Natural killer cell treated with Interleukin-12 subunit alpha and Interleukin-12 subunit beta and Interleukin-15 and Interleukin-18, amount 100 ng/mL, for 72 hours (primary cell): ENCODE measurements at regions not wholly inside any gene's neighbourhood (a gene's known extent, or its start where the extent isn't known, plus 50 kb on each side); places are given as distances from the start of the nearest gene placed in this dataset.

Experiments used
- ATAC-seq, 2 donors: fragments of 150-1000 bp; cut with Tn5 transposase in 1 of 2; sonication (Bioruptor Pico), chemical (Tn5 transposase) in 1 of 2; 2 replicates each; pipeline ENCODE4 v1.10.0; 2021
- DNase-seq: peaks from one replicate; pipeline ENCODE4 v3.0.0; 2022; ENCODE audit warnings: low spot score
- H3K27ac Mint-ChIP-seq, 2 donors: 1 replicate in 1 of 2; 2 replicates in 1 of 2; pipeline ENCODE4 v1.8.0; 2022; ENCODE audit warnings: mixed read lengths in 2 of 2, mild to moderate bottlenecking in 1 of 2, moderate library complexity in 1 of 2
- H3K27me3 Mint-ChIP-seq, 2 donors: 1 replicate in 1 of 2; 2 replicates in 1 of 2; pipeline ENCODE4 v1.8.0; 2022; ENCODE audit warnings: mixed read lengths in 2 of 2
- H3K36me3 Mint-ChIP-seq: one replicate; pipeline ENCODE4 v1.8.0; 2022; ENCODE audit warnings: mixed read lengths
- H3K4me1 Mint-ChIP-seq, 2 donors: 1 replicate in 1 of 2; 2 replicates in 1 of 2; pipeline ENCODE4 v1.8.0; 2022; ENCODE audit warnings: low read depth in 2 of 2, mixed read lengths in 2 of 2, mild to moderate bottlenecking in 1 of 2
- H3K4me3 Mint-ChIP-seq: one replicate; pipeline ENCODE4 v1.8.0; 2022; ENCODE audit warnings: mixed read lengths
- H3K9me3 Mint-ChIP-seq: 2 replicates; pipeline ENCODE4 v1.8.0; 2022; ENCODE audit warnings: mixed read lengths

DNA sequence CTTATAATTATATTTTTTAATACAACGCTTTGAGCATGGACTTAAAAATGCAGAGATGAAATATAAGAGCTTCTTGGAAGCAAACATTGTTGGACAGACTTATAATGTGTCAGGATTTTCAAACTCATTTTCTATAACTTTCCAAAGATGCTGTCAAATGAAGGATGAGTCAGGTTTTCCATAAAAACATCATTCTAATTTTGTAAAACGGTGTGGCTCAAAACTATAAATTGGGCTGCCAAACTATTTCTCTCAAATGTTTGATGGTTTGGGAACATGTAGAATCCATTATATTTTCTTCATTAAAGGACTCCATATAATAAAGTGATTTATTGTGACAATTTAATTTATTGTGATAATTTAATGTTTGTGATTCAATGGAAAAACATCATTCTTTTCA lies 511.2 kb downstream of the USP25 start:
- Mint-ChIP-seq H3K4me1 (no peaks in the 10 kb centered on the region), H3K4me3 (no peak overlapping the region), H3K27me3 (no peaks in the 10 kb centered on the region), H3K9me3 (no peaks in the 10 kb centered on the region), H3K27ac (no peak overlapping the region), H3K36me3 (no peaks in the 10 kb centered on the region)
- ATAC-seq, result no peak
- DNase-seq, result no peak

- Mint-ChIP-seq H3K4me3 (no peak overlapping the region), H3K27ac (no peak overlapping the region), H3K36me3 (no peaks in the 10 kb centered on the region), H3K4me1 (no peaks in the 10 kb centered on the region), H3K9me3 (no peaks in the 10 kb centered on the region), H3K27me3 (no peaks in the 10 kb centered on the region)
- DNase-seq (no peak), ATAC-seq (no peak)
These were observed 511.7 kb downstream of the USP25 start for GRCh38 chr21:16241479-16241963.

GRCh38 chr21:16243396-16243795 lies 513.6 kb downstream of the USP25 start:
- Mint-ChIP-seq H3K27ac (no peak overlapping the region), H3K36me3 (no peaks in the 10 kb centered on the region), H3K4me1 (no peaks in the 10 kb centered on the region), H3K9me3 (no peaks in the 10 kb centered on the region), H3K27me3 (no peaks in the 10 kb centered on the region), H3K4me3 (no peak overlapping the region)
- ATAC-seq (no peak), DNase-seq (no peak)

GRCh38 chr21:16248705-16249104 lies 518.9 kb downstream of the USP25 start:
- Mint-ChIP-seq H3K4me1 (no peaks in the 10 kb centered on the region), H3K4me3 (no peak overlapping the region), H3K9me3 (peaks cover 3% of the 10 kb centered on the region), H3K36me3 (no peaks in the 10 kb centered on the region), H3K27ac (no peak overlapping the region), H3K27me3 (no peaks in the 10 kb centered on the region)
- DNase-seq (no peak), ATAC-seq (no peak)

DNA sequence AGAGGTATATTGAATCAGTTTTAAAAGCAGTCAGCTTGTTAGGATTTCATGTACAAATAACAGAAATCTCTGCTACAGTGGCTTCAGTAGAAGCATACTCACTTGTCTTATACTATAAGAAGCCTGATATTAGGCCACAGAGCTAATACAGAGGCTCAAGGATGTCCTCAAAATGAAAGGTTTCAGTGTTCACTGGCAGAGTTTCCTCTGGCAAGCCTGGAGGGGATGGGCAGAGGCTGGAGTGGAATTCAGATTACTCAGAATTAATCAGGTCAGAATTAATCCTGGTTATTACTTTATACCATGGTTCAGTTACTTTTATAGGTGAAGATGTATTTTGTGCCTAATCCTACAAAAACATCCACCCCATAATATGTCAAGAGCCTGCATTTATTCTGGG lies 520.5 kb downstream of the USP25 start:
- DNase-seq, result no peak
- Mint-ChIP-seq H3K27ac (no peak overlapping the region), H3K36me3 (no peaks in the 10 kb centered on the region)

DNA sequence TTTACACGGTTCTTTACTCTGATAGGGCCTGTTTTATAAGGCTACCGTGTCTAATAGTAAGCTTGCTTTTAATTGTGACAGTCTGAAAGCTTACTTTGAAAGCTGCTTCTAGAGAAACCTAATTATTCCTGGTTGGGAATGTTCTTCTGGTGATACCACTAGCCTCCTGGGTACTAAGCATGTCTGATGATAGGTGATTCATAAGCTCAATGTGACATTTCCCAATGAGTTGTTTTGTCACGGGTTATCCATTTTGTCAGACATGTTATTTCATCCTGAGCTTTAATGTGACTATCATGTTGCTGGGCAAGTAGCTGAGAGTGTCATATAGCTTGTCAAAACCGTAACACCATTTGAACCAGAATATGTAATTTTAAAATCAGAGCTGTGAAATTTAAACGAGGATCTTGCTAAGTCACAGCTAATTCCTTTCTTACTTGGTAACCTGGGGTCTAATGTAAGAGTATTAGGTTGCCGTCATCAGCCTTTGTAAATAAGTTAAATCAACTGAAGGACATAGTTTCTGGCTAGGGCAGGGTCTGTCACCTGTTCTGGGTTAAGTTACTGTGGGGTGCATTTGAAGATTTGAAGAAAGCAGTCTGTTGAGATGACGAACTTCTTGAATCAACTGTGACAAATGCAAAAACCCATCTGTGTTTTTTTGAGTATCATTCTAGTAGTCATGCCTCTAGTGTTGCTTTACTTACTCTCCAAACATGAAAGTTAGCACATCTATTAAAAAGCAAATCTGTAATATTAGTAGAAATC lies 529.2 kb downstream of the USP25 start:
- DNase-seq, result no peak
- peaks cover 2% of the 10 kb centered on the region for H3K9me3 Mint-ChIP-seq
- no peak for ATAC-seq
- H3K4me1 Mint-ChIP-seq, result no peaks in the 10 kb centered on the region
- no peak overlapping the region for H3K27ac Mint-ChIP-seq
- no peaks in the 10 kb centered on the region for H3K27me3 Mint-ChIP-seq
- no peaks in the 10 kb centered on the region for H3K36me3 Mint-ChIP-seq
- no peak overlapping the region for H3K4me3 Mint-ChIP-seq

More for the DNA sequence above, 520.5 kb downstream of the USP25 start:
- ATAC-seq, result no peak
- no peaks in the 10 kb centered on the region for H3K27me3 Mint-ChIP-seq
- H3K4me1 Mint-ChIP-seq, result no peaks in the 10 kb centered on the region
- no peak overlapping the region for H3K4me3 Mint-ChIP-seq
- peaks cover 3% of the 10 kb centered on the region for H3K9me3 Mint-ChIP-seq

GRCh38 chr21:16262091-16262490 lies 532.3 kb downstream of the USP25 start:
- H3K4me3 Mint-ChIP-seq, result no peak overlapping the region
- ATAC-seq, result no peak

GRCh38 chr21:16264319-16264718 lies 534.5 kb downstream of the USP25 start:
- Mint-ChIP-seq H3K27ac (no peak overlapping the region), H3K4me3 (no peak overlapping the region), H3K36me3 (no peaks in the 10 kb centered on the region), H3K4me1 (no peaks in the 10 kb centered on the region), H3K27me3 (no peaks in the 10 kb centered on the region), H3K9me3 (no peaks in the 10 kb centered on the region)
- DNase-seq (no peak), ATAC-seq (no peak)

More at GRCh38 chr21:16262091-16262490, 532.3 kb downstream of the USP25 start:
- Mint-ChIP-seq H3K36me3 (no peaks in the 10 kb centered on the region), H3K27me3 (no peaks in the 10 kb centered on the region), H3K9me3 (no peaks in the 10 kb centered on the region), H3K4me1 (no peaks in the 10 kb centered on the region), H3K27ac (no peak overlapping the region)
- no peak for DNase-seq

DNA sequence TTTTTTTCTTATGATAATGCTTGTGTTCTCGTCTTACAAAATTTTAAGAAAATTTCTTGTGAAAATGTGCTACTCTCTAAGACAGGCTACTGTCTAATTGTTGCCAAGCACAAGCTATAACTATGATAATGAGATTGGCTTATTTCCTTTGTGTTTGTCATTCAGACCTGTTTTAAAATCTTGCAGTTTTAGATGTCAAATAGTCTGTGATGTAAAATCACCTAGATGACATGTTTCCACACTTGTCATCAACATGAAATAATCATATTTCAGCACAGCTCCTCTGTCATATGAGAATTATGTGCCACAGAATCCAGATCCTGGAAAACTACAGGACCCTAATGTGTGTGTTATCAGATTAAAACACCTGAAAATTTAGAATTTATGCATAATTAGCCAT lies 539.7 kb downstream of the USP25 start:
- no peaks in the 10 kb centered on the region for H3K36me3 Mint-ChIP-seq
- H3K4me3 Mint-ChIP-seq, result no peak overlapping the region
- no peaks in the 10 kb centered on the region for H3K27me3 Mint-ChIP-seq
- H3K9me3 Mint-ChIP-seq, result no peaks in the 10 kb centered on the region
- no peak overlapping the region for H3K27ac Mint-ChIP-seq
- DNase-seq, result no peak
- H3K4me1 Mint-ChIP-seq, result no peaks in the 10 kb centered on the region
- ATAC-seq, result no peak

DNA sequence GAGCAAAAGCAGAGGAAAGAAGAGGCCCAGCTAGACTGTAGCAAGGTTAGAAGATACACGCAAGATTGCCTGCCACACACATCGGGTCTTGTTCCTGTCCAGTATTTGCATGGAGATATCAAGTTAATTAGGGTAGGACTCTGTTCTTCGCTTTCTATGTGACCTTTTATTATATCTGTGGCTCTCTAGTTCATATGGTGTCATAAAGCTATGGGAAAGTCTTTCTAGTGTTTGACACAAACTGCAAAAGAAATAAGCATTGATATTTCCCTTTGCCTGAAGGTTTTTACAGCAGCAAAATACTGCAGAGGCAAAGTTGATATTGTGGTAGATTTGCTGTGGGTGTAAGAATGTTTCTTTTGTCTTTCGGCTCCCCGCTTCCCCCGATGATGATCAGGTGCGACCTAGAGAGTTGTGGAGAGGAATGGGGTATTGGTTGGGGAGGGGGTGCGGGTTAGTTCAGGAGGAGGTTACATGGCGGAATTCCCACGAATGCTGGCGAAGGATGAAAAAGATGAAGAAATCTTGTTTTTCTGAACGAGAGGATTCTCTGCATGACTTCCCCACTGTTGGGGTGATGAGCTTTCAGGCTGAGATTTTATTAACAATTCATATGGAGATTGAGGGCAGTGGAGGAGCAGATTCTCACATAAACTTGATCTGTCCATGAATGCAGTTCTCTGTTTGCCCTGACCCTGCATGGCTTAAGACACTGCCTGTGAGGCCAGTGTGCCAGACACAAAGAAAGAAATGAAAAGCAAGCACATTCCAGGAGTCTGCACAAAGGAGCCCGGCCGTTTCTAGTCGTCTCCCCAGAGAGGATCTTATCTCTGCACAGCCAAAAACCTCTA lies 550.2 kb downstream of the USP25 start:
- Mint-ChIP-seq H3K9me3 (no peaks in the 10 kb centered on the region), H3K27ac (no peak overlapping the region), H3K4me3 (no peak overlapping the region), H3K27me3 (no peaks in the 10 kb centered on the region), H3K36me3 (no peaks in the 10 kb centered on the region), H3K4me1 (peaks cover 0 to 2% of the 10 kb centered on the region in 2 donors)
- ATAC-seq, result no peak
- DNase-seq, result no peak

- Mint-ChIP-seq H3K9me3 (no peaks in the 10 kb centered on the region), H3K36me3 (no peaks in the 10 kb centered on the region), H3K27me3 (no peaks in the 10 kb centered on the region), H3K4me3 (no peak overlapping the region), H3K4me1 (peaks cover 0 to 2% of the 10 kb centered on the region in 2 donors), H3K27ac (no peak overlapping the region)
- ATAC-seq, result no peak
- DNase-seq, result no peak
These were observed 550.9 kb downstream of the USP25 start for GRCh38 chr21:16280686-16281091.

GRCh38 chr21:16283516-16283915 lies 553.7 kb downstream of the USP25 start:
- no peaks in the 10 kb centered on the region for H3K9me3 Mint-ChIP-seq
- H3K36me3 Mint-ChIP-seq, result no peaks in the 10 kb centered on the region
- ATAC-seq (no peak), DNase-seq (no peak)
- no peak overlapping the region for H3K27ac Mint-ChIP-seq
- peaks cover 0 to 2% of the 10 kb centered on the region in 2 donors for H3K4me1 Mint-ChIP-seq
- no peak overlapping the region for H3K4me3 Mint-ChIP-seq
- no peaks in the 10 kb centered on the region for H3K27me3 Mint-ChIP-seq

DNA sequence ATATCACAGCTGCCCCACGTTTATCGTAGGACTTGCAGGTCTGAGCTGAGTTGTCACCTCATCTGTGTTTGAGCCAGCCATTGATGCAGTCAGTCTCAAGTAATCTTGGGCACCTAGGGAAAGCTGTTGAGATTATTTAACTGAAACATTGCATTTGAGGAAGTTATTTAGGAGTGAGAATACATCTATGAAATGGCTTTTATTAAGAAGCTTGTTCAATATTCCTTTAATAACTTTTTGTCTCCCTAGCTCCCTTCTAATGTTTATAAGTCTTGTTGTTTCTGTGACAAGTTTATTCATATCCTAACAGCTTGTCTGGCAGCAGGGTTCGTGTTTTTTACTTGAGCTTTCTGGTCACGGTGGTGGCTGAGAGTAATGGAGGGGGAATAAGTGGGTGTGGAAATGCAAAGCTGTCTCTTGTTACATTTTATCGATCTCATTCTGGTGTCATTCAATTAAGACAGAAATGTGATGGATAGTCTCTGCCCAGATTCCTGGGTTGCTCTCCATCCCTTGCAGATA lies 555.9 kb downstream of the USP25 start:
- Mint-ChIP-seq H3K9me3 (no peaks in the 10 kb centered on the region), H3K36me3 (no peaks in the 10 kb centered on the region), H3K27me3 (no peaks in the 10 kb centered on the region), H3K4me1 (no peaks in the 10 kb centered on the region), H3K4me3 (no peak overlapping the region), H3K27ac (no peak overlapping the region)
- ATAC-seq, result no peak
- DNase-seq, result no peak

GRCh38 chr21:16287046-16287445 lies 557.3 kb downstream of the USP25 start:
- Mint-ChIP-seq H3K27ac (no peak overlapping the region), H3K27me3 (no peaks in the 10 kb centered on the region), H3K4me3 (no peak overlapping the region), H3K9me3 (peaks cover 3% of the 10 kb centered on the region), H3K36me3 (no peaks in the 10 kb centered on the region), H3K4me1 (no peaks in the 10 kb centered on the region)
- ATAC-seq (no peak), DNase-seq (no peak)
